ENCODE measurements at regions not wholly inside any gene's neighbourhood (a gene's known extent, or its start where the extent isn't known, plus 50 kb on each side); places are given as distances from the start of the nearest gene placed in this dataset.

DNA sequence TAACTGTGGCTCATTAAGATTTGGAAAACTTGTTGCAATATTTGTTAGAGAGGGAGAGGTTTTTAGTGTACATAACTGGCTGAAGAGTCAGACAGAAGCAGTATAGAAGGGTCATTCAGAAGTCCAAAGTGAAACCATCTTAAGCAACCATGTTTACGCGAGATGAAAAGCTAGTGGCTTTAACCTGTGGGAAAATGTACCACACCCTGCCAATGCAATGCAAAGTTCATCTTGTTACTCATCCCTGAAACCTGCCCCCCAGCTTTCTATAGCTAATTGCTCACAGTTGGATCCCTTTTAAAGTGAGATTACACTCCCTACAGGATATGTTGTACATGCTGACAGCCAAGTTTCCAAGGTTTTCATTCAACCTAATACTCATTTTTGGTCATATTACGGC, 96.7 kb upstream of the RAPGEF2 start:
- Histone ChIP-seq H3K27me3 (ENCODE audit: control insufficient read depth in 1 of 2, insufficient read depth in 2 of 2, low read length in 2 of 2) (no peaks in the 10 kb centered on the region), H3K27ac (ENCODE audit: low read depth, low read length) (no peak overlapping the region), H3K36me3 (ENCODE audit: insufficient read depth, low read length) (no peaks in the 10 kb centered on the region), H3K4me1 (ENCODE audit: insufficient read depth, low read length) (peaks cover 23% of the 10 kb centered on the region), H3K9me3 (ENCODE audit: low read length) (no peaks in the 10 kb centered on the region), H3K4me3 (ENCODE audit: low read depth in 1 of 2, low read length in 2 of 2) (no peak overlapping the region), H3K9ac (ENCODE audit: low read length) (no peak overlapping the region)

GRCh38 chr4:159008671-159009070, 94.2 kb upstream of the RAPGEF2 start:
- Histone ChIP-seq H3K4me1 (ENCODE audit: insufficient read depth, low read length) (peaks cover 17% of the 10 kb centered on the region), H3K9me3 (ENCODE audit: low read length) (no peaks in the 10 kb centered on the region), H3K27ac (ENCODE audit: low read depth, low read length) (no peak overlapping the region), H3K36me3 (ENCODE audit: insufficient read depth, low read length) (no peaks in the 10 kb centered on the region), H3K4me3 (ENCODE audit: low read depth in 1 of 2, low read length in 2 of 2) (no peak overlapping the region), H3K9ac (ENCODE audit: low read length) (no peak overlapping the region), H3K27me3 (ENCODE audit: control insufficient read depth in 1 of 2, insufficient read depth in 2 of 2, low read length in 2 of 2) (no peaks in the 10 kb centered on the region)

GRCh38 chr4:159009521-159009920, 93.4 kb upstream of the RAPGEF2 start:
- Histone ChIP-seq H3K9me3 (ENCODE audit: low read length) (no peaks in the 10 kb centered on the region), H3K4me1 (ENCODE audit: insufficient read depth, low read length) (peaks cover 16% of the 10 kb centered on the region), H3K4me3 (ENCODE audit: low read depth in 1 of 2, low read length in 2 of 2) (no peak overlapping the region), H3K27me3 (ENCODE audit: control insufficient read depth in 1 of 2, insufficient read depth in 2 of 2, low read length in 2 of 2) (no peaks in the 10 kb centered on the region), H3K36me3 (ENCODE audit: insufficient read depth, low read length) (no peaks in the 10 kb centered on the region), H3K9ac (ENCODE audit: low read length) (no peak overlapping the region), H3K27ac (ENCODE audit: low read depth, low read length) (no peak overlapping the region)

- no peak overlapping the region for H3K27ac ChIP-seq (ENCODE audit: low read depth, low read length)
- no peaks in the 10 kb centered on the region for H3K27me3 ChIP-seq (ENCODE audit: control insufficient read depth in 1 of 2, insufficient read depth in 2 of 2, low read length in 2 of 2)
- H3K4me3 ChIP-seq (ENCODE audit: low read depth in 1 of 2, low read length in 2 of 2), result no peak overlapping the region
- no peaks in the 10 kb centered on the region for H3K9me3 ChIP-seq (ENCODE audit: low read length)
- no peak overlapping the region for H3K9ac ChIP-seq (ENCODE audit: low read length)
- H3K36me3 ChIP-seq (ENCODE audit: insufficient read depth, low read length), result no peaks in the 10 kb centered on the region
- peaks cover 16% of the 10 kb centered on the region for H3K4me1 ChIP-seq (ENCODE audit: insufficient read depth, low read length)
Observed at GRCh38 chr4:159010100-159010499, 92.8 kb upstream of the RAPGEF2 start.

DNA sequence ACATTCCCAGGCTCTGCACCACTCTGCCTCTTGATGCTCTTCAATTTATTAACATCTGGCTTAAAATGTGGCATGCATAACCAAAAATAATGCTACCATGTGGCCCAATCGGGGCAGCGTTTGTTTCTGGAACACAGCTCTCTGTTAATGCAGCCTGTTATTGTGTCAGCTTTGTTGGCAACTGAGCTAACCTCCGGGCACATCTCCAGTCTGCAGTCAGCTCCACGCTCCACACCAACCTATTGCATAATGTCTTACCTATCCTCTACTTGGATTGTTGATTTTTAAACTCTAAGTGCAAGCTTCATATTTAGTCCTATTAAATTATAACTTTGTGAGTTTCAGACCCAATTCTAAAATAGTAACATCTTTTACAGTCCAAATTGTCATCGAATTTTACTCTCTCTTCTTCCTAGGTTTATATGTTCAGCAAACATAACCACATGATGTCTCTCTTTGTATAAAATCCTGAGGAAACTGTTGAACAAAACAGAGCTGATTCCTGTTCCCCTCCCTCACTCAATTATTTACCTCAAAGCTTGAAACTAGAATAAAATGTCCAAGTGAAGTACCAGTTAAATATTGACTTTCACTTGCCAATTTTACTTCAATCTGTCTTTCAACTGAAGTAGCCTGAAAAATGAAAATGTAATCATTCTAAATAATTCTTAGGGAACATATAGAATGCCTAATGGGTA, 92.2 kb upstream of the RAPGEF2 start:
- no peaks in the 10 kb centered on the region for H3K27me3 ChIP-seq (ENCODE audit: control insufficient read depth in 1 of 2, insufficient read depth in 2 of 2, low read length in 2 of 2)
- no peak overlapping the region for H3K27ac ChIP-seq (ENCODE audit: low read depth, low read length)
- no peak overlapping the region for H3K9ac ChIP-seq (ENCODE audit: low read length)
- peaks cover 16% of the 10 kb centered on the region for H3K4me1 ChIP-seq (ENCODE audit: insufficient read depth, low read length)
- no peaks in the 10 kb centered on the region for H3K36me3 ChIP-seq (ENCODE audit: insufficient read depth, low read length)
- H3K9me3 ChIP-seq (ENCODE audit: low read length), result no peaks in the 10 kb centered on the region
- no peak overlapping the region for H3K4me3 ChIP-seq (ENCODE audit: low read depth in 1 of 2, low read length in 2 of 2)

DNA sequence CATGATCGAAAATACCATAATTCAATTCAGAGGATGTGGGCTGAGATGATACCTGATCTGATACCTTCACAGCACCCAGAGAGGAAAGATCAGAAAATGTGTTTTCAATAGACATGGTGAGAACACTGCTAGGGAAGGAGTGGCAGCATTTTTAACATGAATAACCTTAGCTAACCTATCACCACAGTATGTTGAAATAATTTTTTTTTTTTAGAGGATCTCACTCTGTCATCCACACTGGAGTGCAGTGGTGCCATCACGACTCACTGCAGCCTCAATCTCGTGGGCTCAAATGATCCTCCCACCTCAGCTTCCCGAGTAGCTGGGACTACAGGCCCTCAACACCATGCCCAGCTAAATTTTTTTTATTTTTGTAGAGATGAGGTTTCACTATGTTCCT, 90.5 kb upstream of the RAPGEF2 start:
- H3K9me3 ChIP-seq (ENCODE audit: low read length), result no peaks in the 10 kb centered on the region
- H3K36me3 ChIP-seq (ENCODE audit: insufficient read depth, low read length), result no peaks in the 10 kb centered on the region
- H3K9ac ChIP-seq (ENCODE audit: low read length), result no peak overlapping the region
- no peak overlapping the region for H3K27ac ChIP-seq (ENCODE audit: low read depth, low read length)
- H3K4me3 ChIP-seq (ENCODE audit: low read depth in 1 of 2, low read length in 2 of 2), result no peak overlapping the region
- H3K27me3 ChIP-seq (ENCODE audit: control insufficient read depth in 1 of 2, insufficient read depth in 2 of 2, low read length in 2 of 2), result no peaks in the 10 kb centered on the region
- peaks cover 16% of the 10 kb centered on the region for H3K4me1 ChIP-seq (ENCODE audit: insufficient read depth, low read length)

DNA sequence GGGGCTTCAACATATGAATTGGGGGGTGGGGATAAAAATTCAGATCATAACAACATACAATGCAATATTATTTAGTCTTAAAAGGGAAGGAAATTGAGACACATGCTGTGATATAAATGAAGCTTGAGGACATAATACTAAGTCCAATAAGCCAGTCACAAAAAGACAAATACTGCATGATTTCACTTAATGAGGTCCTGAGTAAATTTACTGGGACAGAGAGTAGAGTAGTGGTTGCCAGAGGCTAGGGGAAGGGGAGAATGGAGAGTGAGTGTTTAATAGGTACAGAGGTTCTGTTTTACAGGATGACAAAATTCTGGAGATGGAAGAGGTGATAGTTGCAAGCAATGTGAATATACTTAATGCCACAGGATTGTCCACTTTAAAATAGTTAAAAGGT, 89.2 kb upstream of the RAPGEF2 start:
- H3K4me3 ChIP-seq (ENCODE audit: low read depth in 1 of 2, low read length in 2 of 2), result no peak overlapping the region
- no peaks in the 10 kb centered on the region for H3K36me3 ChIP-seq (ENCODE audit: insufficient read depth, low read length)
- no peak overlapping the region for H3K9ac ChIP-seq (ENCODE audit: low read length)
- no peak overlapping the region for H3K27ac ChIP-seq (ENCODE audit: low read depth, low read length)
- no peaks in the 10 kb centered on the region for H3K9me3 ChIP-seq (ENCODE audit: low read length)
- peaks cover 16% of the 10 kb centered on the region for H3K4me1 ChIP-seq (ENCODE audit: insufficient read depth, low read length)
- no peaks in the 10 kb centered on the region for H3K27me3 ChIP-seq (ENCODE audit: control insufficient read depth in 1 of 2, insufficient read depth in 2 of 2, low read length in 2 of 2)

GRCh38 chr4:159014859-159015258, 88.0 kb upstream of the RAPGEF2 start:
- Histone ChIP-seq H3K27me3 (ENCODE audit: control insufficient read depth in 1 of 2, insufficient read depth in 2 of 2, low read length in 2 of 2) (no peaks in the 10 kb centered on the region), H3K36me3 (ENCODE audit: insufficient read depth, low read length) (no peaks in the 10 kb centered on the region), H3K9ac (ENCODE audit: low read length) (no peak overlapping the region), H3K4me3 (ENCODE audit: low read depth in 1 of 2, low read length in 2 of 2) (no peak overlapping the region), H3K4me1 (ENCODE audit: insufficient read depth, low read length) (peaks cover 12% of the 10 kb centered on the region), H3K9me3 (ENCODE audit: low read length) (no peaks in the 10 kb centered on the region), H3K27ac (ENCODE audit: low read depth, low read length) (no peak overlapping the region)

DNA sequence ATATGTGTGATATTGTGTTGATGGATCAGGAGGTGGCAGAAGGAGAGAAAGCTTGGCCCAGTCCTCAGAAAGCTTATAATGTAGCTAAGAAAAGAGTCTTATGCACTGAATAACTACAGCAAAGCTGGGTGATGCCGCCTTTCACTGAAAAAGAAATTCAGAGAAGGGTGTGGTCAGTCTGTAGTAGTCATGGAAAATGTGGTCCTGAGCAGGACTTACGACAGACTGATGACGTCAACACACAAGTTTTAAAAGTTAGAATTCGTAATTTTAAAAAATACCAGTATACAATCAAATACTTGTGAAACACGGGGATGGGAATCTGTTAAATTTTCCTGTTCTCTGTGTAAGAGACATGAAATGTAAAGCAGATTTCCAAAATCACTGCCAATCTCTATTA, 87.0 kb upstream of the RAPGEF2 start:
- no peak overlapping the region for H3K27ac ChIP-seq (ENCODE audit: low read depth, low read length)
- H3K36me3 ChIP-seq (ENCODE audit: insufficient read depth, low read length), result no peaks in the 10 kb centered on the region
- H3K27me3 ChIP-seq (ENCODE audit: control insufficient read depth in 1 of 2, insufficient read depth in 2 of 2, low read length in 2 of 2), result no peaks in the 10 kb centered on the region
- H3K4me3 ChIP-seq (ENCODE audit: low read depth in 1 of 2, low read length in 2 of 2), result no peak overlapping the region
- no peaks in the 10 kb centered on the region for H3K9me3 ChIP-seq (ENCODE audit: low read length)
- peaks cover 5% of the 10 kb centered on the region for H3K4me1 ChIP-seq (ENCODE audit: insufficient read depth, low read length)
- H3K9ac ChIP-seq (ENCODE audit: low read length), result no peak overlapping the region

GRCh38 chr4:159016593-159017024, 86.3 kb upstream of the RAPGEF2 start:
- H3K27me3 ChIP-seq (ENCODE audit: control insufficient read depth in 1 of 2, insufficient read depth in 2 of 2, low read length in 2 of 2), result no peaks in the 10 kb centered on the region
- H3K36me3 ChIP-seq (ENCODE audit: insufficient read depth, low read length), result no peaks in the 10 kb centered on the region
- peak overlapping the region; percentile 51 for H3K27ac ChIP-seq (ENCODE audit: low read depth, low read length)
- H3K9me3 ChIP-seq (ENCODE audit: low read length), result no peaks in the 10 kb centered on the region
- no peak overlapping the region for H3K4me3 ChIP-seq (ENCODE audit: low read depth in 1 of 2, low read length in 2 of 2)
- H3K4me1 ChIP-seq (ENCODE audit: insufficient read depth, low read length), result peaks cover 6% of the 10 kb centered on the region
- H3K9ac ChIP-seq (ENCODE audit: low read length), result no peak overlapping the region

DNA sequence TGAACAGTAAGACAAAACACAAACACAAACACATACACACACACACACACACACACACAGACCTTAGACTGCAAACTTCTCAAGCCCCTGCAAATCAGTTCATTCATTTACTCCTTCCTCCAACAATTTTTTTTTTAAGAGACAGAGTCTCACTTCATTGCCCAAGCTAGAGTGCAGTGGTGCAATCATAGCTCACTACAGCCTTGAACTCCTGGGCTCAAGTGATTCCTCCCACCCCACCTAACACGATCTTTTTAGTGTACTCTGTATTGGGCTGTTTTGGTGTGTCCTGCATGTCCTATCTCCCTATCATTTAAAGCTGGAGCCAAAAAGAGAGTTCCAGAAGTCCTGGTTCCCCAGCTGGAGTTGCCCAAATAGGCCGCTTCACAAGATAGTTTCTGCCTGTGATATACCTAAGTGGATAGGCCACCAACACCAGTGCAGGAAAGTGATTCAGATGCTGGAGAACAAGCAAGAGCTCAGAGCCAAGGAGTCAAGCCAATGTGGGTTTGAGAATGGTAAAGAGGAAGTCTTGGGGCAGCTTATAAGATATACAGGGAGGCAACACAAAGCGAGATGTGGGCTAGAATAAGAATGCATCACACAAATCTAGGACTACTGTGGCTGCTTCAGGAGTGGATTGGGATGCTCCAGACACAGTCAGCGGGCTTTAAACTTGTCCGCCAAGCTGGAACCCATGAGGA, 85.4 kb upstream of the RAPGEF2 start:
- Histone ChIP-seq H3K4me3 (ENCODE audit: low read depth in 1 of 2, low read length in 2 of 2) (no peak overlapping the region), H3K4me1 (ENCODE audit: insufficient read depth, low read length) (peaks cover 10% of the 10 kb centered on the region), H3K27me3 (ENCODE audit: control insufficient read depth in 1 of 2, insufficient read depth in 2 of 2, low read length in 2 of 2) (no peaks in the 10 kb centered on the region), H3K36me3 (ENCODE audit: insufficient read depth, low read length) (no peaks in the 10 kb centered on the region), H3K9me3 (ENCODE audit: low read length) (no peaks in the 10 kb centered on the region), H3K27ac (ENCODE audit: low read depth, low read length) (no peak overlapping the region), H3K9ac (ENCODE audit: low read length) (no peak overlapping the region)
